ENCODE measurements at regions not wholly inside any gene's neighbourhood (a gene's known extent, or its start where the extent isn't known, plus 50 kb on each side); places are given as distances from the start of the nearest gene placed in this dataset.
A peak's percentile ranks its signal among the peaks of the same experiment; 100 is the strongest.
"Not testable (repeated sequence)": the region's sequence is repeated elsewhere in the genome, so short reads cannot be mapped to it uniquely, and the experiment has no call there.

- DNase-seq (ENCODE audit: low read depth) = no peak
- no peak for TF ChIP-seq CTCF (IDR thresholded peaks at IDR 0.05; ENCODE audit: insufficient read depth, low read length)
- H3K4me3 ChIP-seq (ENCODE audit: low read depth, low read length) = no peak overlapping the region
Measured at GRCh38 chr6:4664911-4665310, 111.3 kb upstream of the CDYL start.

- TF ChIP-seq CTCF (IDR thresholded peaks at IDR 0.05; ENCODE audit: insufficient read depth, low read length) = no peak
- peak; percentile 98 for DNase-seq (ENCODE audit: low read depth)
Measured at GRCh38 chr6:4664117-4664626, 112.0 kb upstream of the CDYL start.

GRCh38 chr6:4662886-4663285 is 113.3 kb upstream of the CDYL start:
- no peak for TF ChIP-seq CTCF (IDR thresholded peaks at IDR 0.05; ENCODE audit: insufficient read depth, low read length)
- no peak overlapping the region for H3K4me3 ChIP-seq (ENCODE audit: low read depth, low read length)
- no peak for DNase-seq (ENCODE audit: low read depth)

More at GRCh38 chr6:4664117-4664626, 112.0 kb upstream of the CDYL start:
- no peak overlapping the region for H3K4me3 ChIP-seq (ENCODE audit: low read depth, low read length)

GRCh38 chr6:4661391-4661790 is 114.8 kb upstream of the CDYL start:
- no peak for TF ChIP-seq CTCF (IDR thresholded peaks at IDR 0.05; ENCODE audit: insufficient read depth, low read length)
- no peak overlapping the region for H3K4me3 ChIP-seq (ENCODE audit: low read depth, low read length)
- no peak for DNase-seq (ENCODE audit: low read depth)

GRCh38 chr6:4660377-4661321 is 115.6 kb upstream of the CDYL start:
- TF ChIP-seq CTCF (IDR thresholded peaks at IDR 0.05; ENCODE audit: insufficient read depth, low read length) = no peak
- no peak overlapping the region for H3K4me3 ChIP-seq (ENCODE audit: low read depth, low read length)
- no peak for DNase-seq (ENCODE audit: low read depth)

- not testable (repeated sequence) for H3K4me3 ChIP-seq (ENCODE audit: low read depth, low read length); DNase-seq (ENCODE audit: low read depth)
Measured at GRCh38 chr6:4659719-4660118, 116.5 kb upstream of the CDYL start.

GRCh38 chr6:4658486-4658885 is 117.7 kb upstream of the CDYL start:
- no peak for TF ChIP-seq CTCF (IDR thresholded peaks at IDR 0.05; ENCODE audit: insufficient read depth, low read length)
- no peak for DNase-seq (ENCODE audit: low read depth)
- H3K4me3 ChIP-seq (ENCODE audit: low read depth, low read length) = no peak overlapping the region

All from fibroblast of the aortic adventitia (primary cell).